ENCODE measurements at regions not wholly inside any gene's neighbourhood (a gene's known extent, or its start where the extent isn't known, plus 50 kb on each side); places are given as distances from the start of the nearest gene placed in this dataset.

GRCh38 chr2:147092266-147092665, 752.6 kb upstream of the ACVR2A start (continued):
- TF ChIP-seq, protein P1, sequence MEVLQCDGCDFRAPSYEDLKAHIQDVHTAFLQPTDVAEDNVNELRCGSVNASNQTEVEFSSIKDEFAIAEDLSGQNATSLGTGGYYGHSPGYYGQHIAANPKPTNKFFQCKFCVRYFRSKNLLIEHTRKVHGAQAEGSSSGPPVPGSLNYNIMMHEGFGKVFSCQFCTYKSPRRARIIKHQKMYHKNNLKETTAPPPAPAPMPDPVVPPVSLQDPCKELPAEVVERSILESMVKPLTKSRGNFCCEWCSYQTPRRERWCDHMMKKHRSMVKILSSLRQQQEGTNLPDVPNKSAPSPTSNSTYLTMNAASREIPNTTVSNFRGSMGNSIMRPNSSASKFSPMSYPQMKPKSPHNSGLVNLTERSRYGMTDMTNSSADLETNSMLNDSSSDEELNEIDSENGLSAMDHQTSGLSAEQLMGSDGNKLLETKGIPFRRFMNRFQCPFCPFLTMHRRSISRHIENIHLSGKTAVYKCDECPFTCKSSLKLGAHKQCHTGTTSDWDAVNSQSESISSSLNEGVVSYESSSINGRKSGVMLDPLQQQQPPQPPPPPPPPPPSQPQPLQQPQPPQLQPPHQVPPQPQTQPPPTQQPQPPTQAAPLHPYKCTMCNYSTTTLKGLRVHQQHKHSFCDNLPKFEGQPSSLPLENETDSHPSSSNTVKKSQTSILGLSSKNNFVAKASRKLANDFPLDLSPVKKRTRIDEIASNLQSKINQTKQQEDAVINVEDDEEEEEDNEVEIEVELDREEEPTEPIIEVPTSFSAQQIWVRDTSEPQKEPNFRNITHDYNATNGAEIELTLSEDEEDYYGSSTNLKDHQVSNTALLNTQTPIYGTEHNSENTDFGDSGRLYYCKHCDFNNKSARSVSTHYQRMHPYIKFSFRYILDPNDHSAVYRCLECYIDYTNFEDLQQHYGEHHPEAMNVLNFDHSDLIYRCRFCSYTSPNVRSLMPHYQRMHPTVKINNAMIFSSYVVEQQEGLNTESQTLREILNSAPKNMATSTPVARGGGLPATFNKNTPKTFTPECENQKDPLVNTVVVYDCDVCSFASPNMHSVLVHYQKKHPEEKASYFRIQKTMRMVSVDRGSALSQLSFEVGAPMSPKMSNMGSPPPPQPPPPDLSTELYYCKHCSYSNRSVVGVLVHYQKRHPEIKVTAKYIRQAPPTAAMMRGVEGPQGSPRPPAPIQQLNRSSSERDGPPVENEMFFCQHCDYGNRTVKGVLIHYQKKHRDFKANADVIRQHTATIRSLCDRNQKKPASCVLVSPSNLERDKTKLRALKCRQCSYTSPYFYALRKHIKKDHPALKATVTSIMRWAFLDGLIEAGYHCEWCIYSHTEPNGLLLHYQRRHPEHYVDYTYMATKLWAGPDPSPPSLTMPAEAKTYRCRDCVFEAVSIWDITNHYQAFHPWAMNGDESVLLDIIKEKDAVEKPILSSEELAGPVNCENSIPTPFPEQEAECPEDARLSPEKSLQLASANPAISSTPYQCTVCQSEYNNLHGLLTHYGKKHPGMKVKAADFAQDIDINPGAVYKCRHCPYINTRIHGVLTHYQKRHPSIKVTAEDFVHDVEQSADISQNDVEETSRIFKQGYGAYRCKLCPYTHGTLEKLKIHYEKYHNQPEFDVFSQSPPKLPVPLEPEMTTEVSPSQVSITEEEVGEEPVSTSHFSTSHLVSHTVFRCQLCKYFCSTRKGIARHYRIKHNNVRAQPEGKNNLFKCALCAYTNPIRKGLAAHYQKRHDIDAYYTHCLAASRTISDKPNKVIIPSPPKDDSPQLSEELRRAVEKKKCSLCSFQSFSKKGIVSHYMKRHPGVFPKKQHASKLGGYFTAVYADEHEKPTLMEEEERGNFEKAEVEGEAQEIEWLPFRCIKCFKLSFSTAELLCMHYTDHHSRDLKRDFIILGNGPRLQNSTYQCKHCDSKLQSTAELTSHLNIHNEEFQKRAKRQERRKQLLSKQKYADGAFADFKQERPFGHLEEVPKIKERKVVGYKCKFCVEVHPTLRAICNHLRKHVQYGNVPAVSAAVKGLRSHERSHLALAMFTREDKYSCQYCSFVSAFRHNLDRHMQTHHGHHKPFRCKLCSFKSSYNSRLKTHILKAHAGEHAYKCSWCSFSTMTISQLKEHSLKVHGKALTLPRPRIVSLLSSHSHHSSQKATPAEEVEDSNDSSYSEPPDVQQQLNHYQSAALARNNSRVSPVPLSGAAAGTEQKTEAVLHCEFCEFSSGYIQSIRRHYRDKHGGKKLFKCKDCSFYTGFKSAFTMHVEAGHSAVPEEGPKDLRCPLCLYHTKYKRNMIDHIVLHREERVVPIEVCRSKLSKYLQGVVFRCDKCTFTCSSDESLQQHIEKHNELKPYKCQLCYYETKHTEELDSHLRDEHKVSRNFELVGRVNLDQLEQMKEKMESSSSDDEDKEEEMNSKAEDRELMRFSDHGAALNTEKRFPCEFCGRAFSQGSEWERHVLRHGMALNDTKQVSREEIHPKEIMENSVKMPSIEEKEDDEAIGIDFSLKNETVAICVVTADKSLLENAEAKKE (CRISPR knock-in tag; IDR thresholded peaks at IDR 0.05): no peak
- no peak for TF ChIP-seq NANOG (IDR thresholded peaks at IDR 0.05; ENCODE audit: borderline replicate concordance)
- no peak for TF ChIP-seq JUNB (IDR thresholded peaks at IDR 0.05; ENCODE audit: unreplicated experiment)

- no peak for TF ChIP-seq ZNF114 (CRISPR knock-in tag; IDR thresholded peaks at IDR 0.05)
- TF ChIP-seq NANOG (IDR thresholded peaks at IDR 0.05; ENCODE audit: borderline replicate concordance): no peak
- no peak for TF ChIP-seq STAT1 (IDR thresholded peaks at IDR 0.05; ENCODE audit: unreplicated experiment)
- no peak for TF ChIP-seq JUNB (IDR thresholded peaks at IDR 0.05; ENCODE audit: unreplicated experiment)
- no peak for TF ChIP-seq POLR2AphosphoS5 (IDR thresholded peaks at IDR 0.05; ENCODE audit: low read depth)
- no peaks in the 10 kb centered on the region for H4K20me1 ChIP-seq (replicated peaks; ENCODE audit: insufficient read depth)
- H3K27me3 Mint-ChIP-seq (ENCODE audit: insufficient read depth, low read depth, poor library complexity): peaks cover 7% of the 10 kb centered on the region
- H3K9me3 Mint-ChIP-seq: no peaks in the 10 kb centered on the region
- no peaks in the 10 kb centered on the region for H3K36me3 ChIP-seq (ENCODE audit: insufficient read depth)
- no peak overlapping the region for H2AFZ ChIP-seq
- no peaks in the 10 kb centered on the region for H3K79me2 ChIP-seq (replicated peaks; ENCODE audit: insufficient read depth)
- H3K9me2 ChIP-seq (ENCODE audit: insufficient read depth): no peaks in the 10 kb centered on the region
- H3K27ac Mint-ChIP-seq: no peak overlapping the region
- H3K4me3 Mint-ChIP-seq: no peak overlapping the region
- H3K4me1 ChIP-seq (ENCODE audit: insufficient read depth): peaks cover 27% of the 10 kb centered on the region; the same call in 1 of the 2 replicates
- ATAC-seq (no peak), DNase-seq (ENCODE audit: low spot score) (no peak)
- no peak overlapping the region for H3K4me3 ChIP-seq
- peaks cover 12% of the 10 kb centered on the region for H3K27me3 ChIP-seq (ENCODE audit: insufficient read depth)
- H3K4me2 ChIP-seq: no peak overlapping the region
- no peak overlapping the region for H3K27ac ChIP-seq (ENCODE audit: low read depth)
- no peaks in the 10 kb centered on the region for H3F3A ChIP-seq (replicated peaks; ENCODE audit: low read depth)
- no peaks in the 10 kb centered on the region for H3K36me3 Mint-ChIP-seq (ENCODE audit: low read depth)
- peaks cover 22% of the 10 kb centered on the region for H3K4me1 Mint-ChIP-seq
Observed at GRCh38 chr2:147091448-147091847, 753.4 kb upstream of the ACVR2A start.

Data from GM23338 (cell line).